ENCODE measurements at regions not wholly inside any gene's neighbourhood (a gene's known extent, or its start where the extent isn't known, plus 50 kb on each side); places are given as distances from the start of the nearest gene placed in this dataset.

DNA sequence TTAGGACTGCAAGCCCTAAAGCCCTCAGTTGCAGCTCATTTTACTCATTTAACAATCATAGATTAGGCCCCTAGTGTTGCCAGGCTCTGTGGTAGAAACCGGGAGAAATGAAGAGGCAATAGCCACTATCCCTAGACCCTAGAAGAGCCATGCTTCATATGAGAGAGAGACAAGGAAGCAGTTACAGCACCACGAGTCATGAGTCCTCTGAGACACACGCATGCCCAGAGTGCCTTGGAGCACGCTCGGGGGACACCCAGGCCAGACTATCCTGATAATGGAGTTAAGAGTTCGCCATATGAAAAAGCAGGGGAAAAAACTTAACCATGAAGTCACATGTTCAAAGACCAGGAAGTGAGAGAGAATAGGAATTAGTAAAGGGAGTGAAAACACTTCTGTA lies 321.5 kb upstream of the PKDCC start:
- no peak for DNase-seq (ENCODE audit: low read depth)

GRCh38 chr2:41727152-41727551 lies 320.7 kb upstream of the PKDCC start:
- no peak for DNase-seq (ENCODE audit: low read depth)

DNA sequence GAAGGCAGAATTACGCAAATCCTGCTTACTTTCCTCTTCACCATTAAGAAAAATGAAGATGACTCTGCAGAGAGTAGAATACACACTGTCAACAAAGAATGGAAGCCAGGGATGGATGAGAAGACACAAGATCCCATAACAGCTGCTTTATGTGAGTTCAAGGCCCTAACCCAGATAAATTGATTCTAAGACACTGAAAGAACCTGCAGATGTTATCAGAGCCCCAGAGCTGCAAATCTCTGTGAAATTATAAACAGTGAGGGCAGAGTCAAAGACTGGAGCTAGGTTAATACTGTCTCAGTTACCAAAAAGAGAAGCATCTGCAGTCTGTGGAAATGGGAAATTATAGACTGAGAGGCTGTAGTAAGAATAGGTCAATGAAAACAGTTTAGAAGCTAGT lies 320.1 kb upstream of the PKDCC start:
- DNase-seq (ENCODE audit: low read depth): no peak

GRCh38 chr2:41728788-41729338 lies 319.0 kb upstream of the PKDCC start:
- DNase-seq (ENCODE audit: low read depth): no peak

DNA sequence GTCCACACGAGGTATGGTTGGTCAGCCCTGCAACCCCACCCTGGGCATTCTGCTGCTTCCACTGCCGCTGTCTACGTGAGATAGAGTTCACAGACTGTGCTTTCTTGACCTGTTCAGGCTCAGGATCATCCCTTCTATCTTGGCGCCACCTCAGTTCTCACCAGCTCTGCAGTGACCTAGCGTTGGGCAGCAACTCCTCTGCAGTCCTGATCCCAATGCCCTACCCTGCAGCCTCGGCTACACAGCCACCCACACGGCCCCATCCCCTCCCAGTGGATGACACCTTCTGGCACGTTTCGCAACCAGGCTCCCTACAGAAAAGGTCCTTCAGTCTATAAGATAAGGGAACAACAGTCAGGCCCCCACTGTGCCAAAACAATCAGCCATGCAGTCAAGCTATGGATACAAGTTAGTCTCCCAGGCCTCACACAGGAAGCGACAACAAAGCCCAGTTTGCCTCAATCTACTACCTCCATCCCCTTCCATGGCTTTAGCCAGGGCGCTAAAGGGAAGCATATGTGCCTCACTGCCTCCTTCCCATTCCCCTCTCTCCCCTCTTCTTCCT lies 317.9 kb upstream of the PKDCC start:
- DNase-seq (ENCODE audit: low read depth): no peak

- no peak for DNase-seq (ENCODE audit: low read depth)
Measured at GRCh38 chr2:41735006-41735405, 312.8 kb upstream of the PKDCC start.

DNA sequence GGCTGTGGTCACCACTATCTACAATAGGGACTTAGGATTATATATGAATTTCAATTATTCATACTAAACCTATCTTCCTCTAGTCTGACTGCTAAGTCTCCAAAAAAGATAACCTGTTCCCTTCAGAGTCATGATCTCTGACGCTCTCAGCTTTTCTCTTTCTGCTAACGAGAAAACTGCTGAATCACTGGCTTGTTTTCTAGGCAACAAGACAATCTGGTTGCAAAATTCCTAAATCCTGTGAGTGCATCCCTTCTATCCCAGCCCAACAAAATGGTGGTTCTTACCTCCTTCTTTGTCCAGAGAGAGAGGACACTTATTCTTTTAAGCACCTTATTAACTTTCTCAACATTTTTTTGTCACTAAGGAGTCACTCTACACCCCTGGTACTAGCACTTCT lies 312.3 kb upstream of the PKDCC start:
- DNase-seq (ENCODE audit: low read depth): no peak

DNA sequence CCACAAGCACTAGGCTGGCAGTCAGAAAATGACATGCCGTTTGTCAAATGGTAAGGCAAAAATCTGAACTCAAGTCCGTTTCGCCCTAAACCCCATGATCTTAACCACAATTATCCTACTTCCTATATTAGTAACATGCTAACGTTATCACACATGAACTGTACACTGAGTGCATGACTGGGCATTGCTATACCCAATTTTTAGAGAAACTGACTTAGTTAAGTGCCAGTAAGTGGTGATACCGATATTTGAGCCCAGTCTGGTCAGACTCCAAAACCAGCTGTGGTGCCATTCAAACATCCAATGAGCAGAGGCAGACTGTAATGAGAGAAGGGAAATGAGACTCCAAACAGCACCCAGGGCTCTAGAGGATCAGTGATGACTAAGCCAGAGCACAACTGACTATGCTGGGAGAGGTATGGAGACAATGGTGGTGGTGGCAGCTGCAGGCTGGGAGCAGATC lies 311.7 kb upstream of the PKDCC start:
- DNase-seq (ENCODE audit: low read depth): no peak

DNA sequence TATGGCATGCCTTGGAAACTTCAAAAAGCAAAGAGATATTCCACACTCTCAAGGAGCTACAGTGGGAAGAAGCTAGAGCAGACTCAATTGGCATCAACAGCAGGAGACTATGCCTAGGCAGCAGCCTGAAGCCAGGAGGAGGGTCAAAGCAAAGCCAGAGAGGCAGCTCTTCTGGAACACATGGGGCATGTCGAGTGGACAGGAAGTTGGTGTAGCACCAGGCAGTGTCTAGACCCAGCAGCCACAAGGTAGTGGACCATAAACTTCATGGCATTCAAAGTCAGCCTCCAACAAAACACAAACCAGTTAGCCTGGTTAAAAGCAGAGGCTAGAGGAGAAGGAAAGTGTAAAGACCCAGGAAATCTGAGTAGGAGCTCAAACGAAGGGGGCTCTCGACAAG lies 311.2 kb upstream of the PKDCC start:
- DNase-seq (ENCODE audit: low read depth): no peak

GRCh38 chr2:41737888-41738287 lies 309.9 kb upstream of the PKDCC start:
- DNase-seq (ENCODE audit: low read depth): no peak

GRCh38 chr2:41741951-41742595 lies 305.7 kb upstream of the PKDCC start:
- no peak for DNase-seq (ENCODE audit: low read depth)

DNA sequence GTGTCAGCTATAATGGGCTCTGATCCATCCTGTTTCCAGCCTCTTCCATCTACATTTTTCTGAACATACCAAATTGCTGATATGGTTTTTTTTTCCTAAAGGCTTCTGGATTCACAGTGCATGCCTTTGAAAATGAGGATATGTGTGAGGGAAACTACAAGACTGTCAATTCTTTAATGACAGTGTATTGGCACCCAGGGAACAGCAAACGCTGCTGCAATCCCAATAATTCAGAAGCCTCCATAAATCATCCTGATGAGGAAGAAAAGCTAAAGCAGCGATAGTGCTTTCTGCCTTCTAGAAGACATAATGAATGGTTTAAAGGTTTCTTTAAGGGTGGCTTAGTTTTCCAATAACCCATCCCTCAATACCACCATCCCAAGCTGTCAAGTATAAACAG lies 304.5 kb upstream of the PKDCC start:
- no peak for DNase-seq (ENCODE audit: low read depth)

GRCh38 chr2:41750829-41751228 lies 297.0 kb upstream of the PKDCC start:
- DNase-seq (ENCODE audit: low read depth): no peak

GRCh38 chr2:41759880-41760279 lies 287.9 kb upstream of the PKDCC start:
- no peak for DNase-seq (ENCODE audit: low read depth)

DNA sequence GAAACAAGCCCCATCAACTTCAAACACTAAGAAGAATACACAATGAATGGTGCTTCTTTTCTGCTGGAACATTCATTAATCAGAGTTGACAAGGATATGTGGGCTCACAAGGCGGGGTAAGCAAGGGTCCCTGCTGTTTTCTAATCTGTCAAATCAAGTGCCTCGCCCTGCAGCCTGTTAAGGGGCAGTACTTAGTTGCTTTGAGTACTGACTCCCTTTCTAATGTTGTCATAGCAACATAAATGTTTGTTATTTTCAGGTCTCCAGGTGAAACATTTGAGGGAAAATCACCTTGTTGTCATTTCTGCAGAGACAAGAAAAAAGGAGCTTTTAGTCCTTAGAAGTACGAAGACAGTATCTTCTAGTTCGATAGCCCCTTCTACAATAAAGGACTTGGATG lies 284.7 kb upstream of the PKDCC start:
- DNase-seq (ENCODE audit: low read depth): no peak

DNA sequence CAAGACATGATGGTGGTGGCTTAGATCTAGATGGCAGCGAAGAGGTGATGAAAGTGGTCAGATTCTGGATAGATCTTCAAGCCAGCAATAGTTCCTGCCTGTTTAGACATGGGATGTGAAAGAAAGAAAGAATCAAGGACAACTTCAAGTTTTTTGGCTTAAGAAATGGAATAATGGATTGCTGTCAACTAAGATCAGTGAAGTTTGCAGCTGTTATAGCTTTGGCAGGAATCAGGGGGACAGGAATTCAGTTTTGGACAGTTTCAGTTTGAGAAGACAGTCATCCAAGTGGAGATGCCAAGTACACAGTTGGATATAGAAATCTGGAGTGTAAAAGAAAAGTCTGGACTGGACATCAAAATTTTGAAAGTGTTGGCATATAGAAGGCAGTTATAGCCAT lies 283.7 kb upstream of the PKDCC start:
- DNase-seq (ENCODE audit: low read depth): no peak

GRCh38 chr2:41764919-41765318 lies 282.9 kb upstream of the PKDCC start:
- no peak for DNase-seq (ENCODE audit: low read depth)

DNA sequence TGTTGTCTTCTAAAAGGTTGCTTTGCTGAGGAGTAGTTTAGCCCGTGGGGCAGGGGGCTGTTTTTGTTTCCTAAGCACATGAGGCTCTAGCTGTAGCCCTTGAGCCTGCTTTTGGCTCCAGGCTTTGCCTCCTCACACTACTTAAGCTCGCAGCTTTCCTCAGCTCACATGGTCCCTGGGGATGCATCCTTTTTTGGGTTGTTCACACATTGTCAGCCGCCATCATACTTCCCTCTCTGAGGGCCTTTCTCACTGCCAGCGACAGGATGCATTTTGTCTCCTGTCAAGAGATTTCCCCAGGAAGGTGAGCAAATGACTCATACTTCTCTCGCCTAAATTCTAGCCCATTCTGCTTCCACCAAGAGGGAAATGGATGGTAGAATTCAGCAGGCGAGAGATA lies 279.5 kb upstream of the PKDCC start:
- DNase-seq (ENCODE audit: low read depth): no peak

DNA sequence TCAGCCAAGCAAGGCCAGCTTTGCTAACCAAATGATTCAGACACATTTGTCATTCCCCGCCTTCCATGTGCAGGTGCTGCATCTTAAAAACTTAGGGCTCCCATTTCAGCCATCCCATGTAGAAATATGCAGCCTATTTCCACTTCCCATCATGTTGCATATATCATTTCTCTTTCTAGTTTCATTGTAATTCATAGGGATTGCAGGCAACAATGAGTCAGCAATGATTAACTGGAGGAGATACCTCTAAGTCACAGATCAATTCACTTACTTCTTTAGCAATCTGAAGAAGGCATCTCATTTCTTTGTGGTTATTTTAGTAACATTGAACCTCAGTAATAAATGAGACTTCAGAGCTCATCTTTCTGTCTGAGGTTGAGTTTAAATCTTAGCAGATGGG lies 276.1 kb upstream of the PKDCC start:
- DNase-seq (ENCODE audit: low read depth): no peak

- DNase-seq (ENCODE audit: low read depth): no peak
Measured at GRCh38 chr2:41772697-41773096, 275.1 kb upstream of the PKDCC start.

- no peak for DNase-seq (ENCODE audit: low read depth)
Measured at GRCh38 chr2:41774011-41774605, 273.7 kb upstream of the PKDCC start.

- DNase-seq (ENCODE audit: low read depth): no peak
Measured at GRCh38 chr2:41775366-41776025, 272.3 kb upstream of the PKDCC start.

GRCh38 chr2:41779888-41780287 lies 267.9 kb upstream of the PKDCC start:
- DNase-seq (ENCODE audit: low read depth): no peak
